ENCODE measurements at regions not wholly inside any gene's neighbourhood (a gene's known extent, or its start where the extent isn't known, plus 50 kb on each side); places are given as distances from the start of the nearest gene placed in this dataset.
A peak's percentile ranks its signal among the peaks of the same experiment; 100 is the strongest.
"Not testable (repeated sequence)": the region's sequence is repeated elsewhere in the genome, so short reads cannot be mapped to it uniquely, and the experiment has no call there.

- DNase-seq = no peak
Observed at GRCh38 chr5:17367256-17367840, 130.7 kb upstream of the TAF11L2 start.

GRCh38 chr5:17370651-17371050 is 127.4 kb upstream of the TAF11L2 start:
- DNase-seq = no peak

- no peak for DNase-seq
Observed at GRCh38 chr5:17373406-17373805, 124.6 kb upstream of the TAF11L2 start.

- no peak for DNase-seq
Observed at GRCh38 chr5:17373814-17374556, 124.0 kb upstream of the TAF11L2 start.

GRCh38 chr5:17374973-17375742 is 122.9 kb upstream of the TAF11L2 start:
- no peak for DNase-seq

- DNase-seq = not testable (repeated sequence)
Observed at GRCh38 chr5:17375886-17376285, 122.1 kb upstream of the TAF11L2 start.

- DNase-seq = no peak
Observed at GRCh38 chr5:17378346-17378997, 119.6 kb upstream of the TAF11L2 start.

- DNase-seq = peak; percentile 42
Observed at GRCh38 chr5:17379100-17379951, 118.7 kb upstream of the TAF11L2 start.

- DNase-seq = no peak
Observed at GRCh38 chr5:17381932-17382331, 116.1 kb upstream of the TAF11L2 start.

- no peak for DNase-seq
Observed at GRCh38 chr5:17383526-17383925, 114.5 kb upstream of the TAF11L2 start.

- DNase-seq = no peak
Observed at GRCh38 chr5:17384181-17384580, 113.8 kb upstream of the TAF11L2 start.

GRCh38 chr5:17388717-17389116 is 109.3 kb upstream of the TAF11L2 start:
- DNase-seq = no peak

GRCh38 chr5:17394086-17394485 is 103.9 kb upstream of the TAF11L2 start:
- DNase-seq = no peak

- no peak for DNase-seq
Observed at GRCh38 chr5:17395106-17395880, 102.7 kb upstream of the TAF11L2 start.

- no peak for DNase-seq
Observed at GRCh38 chr5:17396247-17396646, 101.8 kb upstream of the TAF11L2 start.

- no peak for DNase-seq
Observed at GRCh38 chr5:17398431-17398830, 99.6 kb upstream of the TAF11L2 start.

GRCh38 chr5:17398866-17399835 is 98.9 kb upstream of the TAF11L2 start:
- DNase-seq = no peak

GRCh38 chr5:17399931-17400330 is 98.1 kb upstream of the TAF11L2 start:
- no peak for DNase-seq

- no peak for DNase-seq
Observed at GRCh38 chr5:17400724-17401469, 97.1 kb upstream of the TAF11L2 start.
